Liver (tissue), 8 donors: ENCODE measurements at regions not wholly inside any gene's neighbourhood (a gene's known extent, or its start where the extent isn't known, plus 50 kb on each side); places are given as distances from the start of the nearest gene placed in this dataset.

Experiments
- DNase-seq: peaks from one replicate; pipeline ENCODE4 v3.0.0-alpha.2; 2017; ENCODE audit warnings: low spot score
- H3K27ac ChIP-seq, 2 donors: one replicate each; pipeline ENCODE4 v1.7.0; 2013; ENCODE audit warnings: inconsistent platforms in 2 of 2, low read length in 2 of 2, control low read depth in 1 of 2, low read depth in 1 of 2, mild to moderate bottlenecking in 1 of 2
- H3K27me3 ChIP-seq, 4 donors: one replicate each; pipeline versions ENCODE4 v1.6.1 to v1.7.0; 2013; ENCODE audit warnings: low read length in 3 of 4, inconsistent platforms in 1 of 4, mild to moderate bottlenecking in 1 of 4, moderate library complexity in 1 of 4; ENCODE audit not compliant: control insufficient read depth in 4 of 4, insufficient read depth in 4 of 4
- H3K36me3 ChIP-seq, 4 donors: one replicate each; pipeline versions ENCODE4 v1.6.1 to v1.7.0; 2013; ENCODE audit warnings: low read length in 3 of 4, mild to moderate bottlenecking in 3 of 4, low read depth in 1 of 4, moderate library complexity in 1 of 4; ENCODE audit not compliant: control insufficient read depth in 4 of 4, insufficient read depth in 3 of 4
- H3K4me1 ChIP-seq, 4 donors: one replicate each; pipeline versions ENCODE4 v1.6.1 to v1.7.0; 2013; ENCODE audit warnings: low read length in 3 of 4, mild to moderate bottlenecking in 3 of 4, moderate library complexity in 1 of 4; ENCODE audit not compliant: control insufficient read depth in 4 of 4, insufficient read depth in 4 of 4
- H3K4me3 ChIP-seq, 3 donors: one replicate each; pipeline versions ENCODE4 v1.6.1 to v1.7.0; 2013; ENCODE audit warnings: low read length in 3 of 3, control low read depth in 1 of 3, low read depth in 1 of 3, mild to moderate bottlenecking in 1 of 3
- H3K9ac ChIP-seq, 2 donors: one replicate each; pipeline ENCODE4 v1.7.0; 2013; ENCODE audit warnings: low read length in 2 of 2, mild to moderate bottlenecking in 2 of 2, moderate library complexity in 2 of 2, control low read depth in 1 of 2, low read depth in 1 of 2
- H3K9me3 ChIP-seq, 4 donors: one replicate each; pipeline versions ENCODE4 v1.6.1 to v1.7.0; 2013; ENCODE audit warnings: low read length in 3 of 4; ENCODE audit not compliant: control insufficient read depth in 4 of 4
- EGR1 ChIP-seq, 2 donors: IDR thresholded peaks; 2 replicates each; pipeline ENCODE4 v1.6.1; 2016 to 2018; ENCODE audit warnings: antibody characterized with exemption in 2 of 2, low read depth in 2 of 2
- FOXA1 ChIP-seq: IDR thresholded peaks from 2 replicates; pipeline ENCODE4 v1.6.1; 2016; ENCODE audit warnings: antibody characterized with exemption
- FOXA2 ChIP-seq: IDR thresholded peaks from 2 replicates; pipeline ENCODE4 v1.6.1; 2016; ENCODE audit warnings: antibody characterized with exemption
- GABPA ChIP-seq, 2 donors: IDR thresholded peaks in 1 of 2; conservative IDR thresholded peaks in 1 of 2; 2 replicates each; pipeline ENCODE4 v1.6.1; 2016; ENCODE audit warnings: antibody characterized with exemption in 2 of 2, mild to moderate bottlenecking in 1 of 2, moderate library complexity in 1 of 2
- HNF4A ChIP-seq, 2 donors: conservative IDR thresholded peaks; 2 replicates each; pipeline ENCODE4 v1.6.1; 2016; ENCODE audit warnings: antibody characterized with exemption in 2 of 2, mild to moderate bottlenecking in 2 of 2
- HNF4G ChIP-seq: IDR thresholded peaks from 2 replicates; pipeline ENCODE4 v1.6.1; 2016; ENCODE audit warnings: antibody characterized with exemption
- JUND ChIP-seq, 2 donors: IDR thresholded peaks; 2 replicates each; pipeline ENCODE4 v1.6.1; 2016; ENCODE audit warnings: antibody characterized with exemption in 2 of 2
- MAX ChIP-seq: IDR thresholded peaks from 2 replicates; pipeline ENCODE4 v1.6.1; 2016; ENCODE audit warnings: antibody characterized with exemption
- NR2F2 ChIP-seq: IDR thresholded peaks from 2 replicates; pipeline ENCODE4 v1.6.1; 2016; ENCODE audit warnings: antibody characterized with exemption
- RAD21 ChIP-seq, 2 donors: IDR thresholded peaks; 2 replicates each; pipeline ENCODE4 v1.6.1; 2016; ENCODE audit warnings: antibody characterized with exemption in 2 of 2, mild to moderate bottlenecking in 2 of 2
- RXRA ChIP-seq, 2 donors: IDR thresholded peaks; 2 replicates each; pipeline ENCODE4 v1.6.1; 2017 to 2018; ENCODE audit warnings: antibody characterized with exemption in 2 of 2, mild to moderate bottlenecking in 1 of 2
- SP1 ChIP-seq: IDR thresholded peaks from 2 replicates; pipeline ENCODE4 v1.6.1; 2018; ENCODE audit warnings: antibody characterized with exemption, mild to moderate bottlenecking
- TAF1 ChIP-seq: conservative IDR thresholded peaks from 2 replicates; pipeline ENCODE4 v1.6.1; 2016; ENCODE audit warnings: antibody characterized with exemption, mild to moderate bottlenecking
- YY1 ChIP-seq: IDR thresholded peaks from 2 replicates; pipeline ENCODE4 v1.6.1; 2016; ENCODE audit warnings: antibody characterized with exemption, mild to moderate bottlenecking
- ZBTB33 ChIP-seq: IDR thresholded peaks from 2 replicates; pipeline ENCODE4 v1.6.1; 2016; ENCODE audit warnings: antibody characterized with exemption
- WGBS: extraction: QIAGEN DNeasy Blood & Tissue Kit; methylation state at CpG from one replicate; pipeline ENCODE4 v1.1.7; 2013; 5-methylcytosine and 5-hydroxymethylcytosine counted together
- TF ChIP-seq, protein P1 (sequence below): fragments of 150-350 bp; IDR thresholded peaks from 2 replicates; pipeline ENCODE4 v1.5.1; 2017; ENCODE audit warnings: improper control_type of control experiment, low read depth, low read length; ENCODE audit not compliant: missing input control
- TF ChIP-seq, protein P2 (sequence below): IDR thresholded peaks from 2 replicates; pipeline ENCODE4 v1.6.1; 2016; ENCODE audit warnings: antibody characterized with exemption
- TF ChIP-seq, protein P3 (sequence below): IDR thresholded peaks from 2 replicates; pipeline ENCODE4 v1.6.1; 2016; ENCODE audit warnings: antibody characterized with exemption, mild to moderate bottlenecking
- donor health status: healthy.
- donor health status: healthy.
- donor health status: healthy.
- donor health status: healthy.
- donor health status: healthy.

DNA sequence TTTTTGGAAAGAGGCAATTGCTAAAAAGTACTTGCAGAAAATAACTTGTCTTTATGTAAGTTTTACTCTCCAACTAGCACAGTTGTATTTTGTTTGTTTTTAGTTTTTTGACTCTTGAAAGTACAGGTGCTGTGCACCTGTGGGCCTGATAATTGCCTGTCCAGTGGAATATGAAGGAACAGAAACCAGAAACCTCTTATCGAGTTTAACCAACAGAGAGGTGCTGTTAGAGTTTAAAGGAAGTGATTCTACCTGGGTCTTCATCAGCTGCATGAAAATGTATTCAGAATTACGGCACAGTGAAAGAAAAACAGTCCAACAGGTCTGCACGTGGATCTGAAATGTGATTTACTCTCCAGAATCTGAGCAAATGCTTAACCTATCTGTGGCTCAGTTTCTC lies 326.6 kb upstream of the POM121L12 start (continued):
- TF ChIP-seq ZBTB33 (no peak), NR2F2 (no peak), YY1 (no peak), JUND (IDR thresholded peaks at IDR 0.05) (no peak), FOXA1 (no peak), FOXA2 (no peak), HNF4G (no peak), TAF1 (no peak), HNF4A (conservative IDR thresholded peaks at IDR 0.05) (no peak)

DNA sequence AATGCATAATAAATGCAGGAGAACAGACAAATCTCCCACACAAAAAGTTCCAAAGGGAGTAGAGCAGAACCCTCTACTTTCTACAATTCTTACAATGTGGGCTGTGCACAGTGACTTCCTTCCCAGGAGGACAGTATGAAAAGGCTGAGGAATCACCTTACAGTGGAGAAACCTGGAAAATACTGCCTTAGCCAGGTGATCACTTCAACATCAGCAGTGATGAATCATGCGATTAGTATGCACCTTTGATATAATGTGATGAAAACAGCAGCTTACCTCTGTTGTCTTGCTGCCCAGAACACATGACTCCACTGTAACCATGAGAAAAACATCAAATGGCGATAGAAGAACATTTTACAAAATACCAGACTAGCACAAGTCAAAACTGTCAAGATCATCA lies 329.7 kb upstream of the POM121L12 start:
- 76% methylated on average over 2 of the region's 2 CpGs for WGBS

DNA sequence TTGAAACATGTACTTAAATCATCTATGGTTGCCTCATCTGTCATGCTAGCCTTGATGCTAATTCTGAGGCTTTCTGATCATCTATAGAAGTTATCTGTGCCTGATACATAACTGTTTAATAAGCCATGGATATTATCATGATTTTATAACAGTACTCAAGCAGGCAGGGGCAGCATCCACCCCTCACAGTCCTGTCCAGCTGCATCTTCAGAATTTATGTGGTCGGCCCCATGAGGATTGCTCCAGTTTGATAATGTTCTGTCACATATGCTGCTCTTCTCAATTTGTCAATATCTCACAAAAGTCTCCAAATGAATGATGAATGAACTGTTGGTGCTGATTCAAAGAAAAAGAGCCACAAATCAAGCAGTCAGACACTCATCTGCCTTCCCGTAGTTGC lies 335.1 kb upstream of the POM121L12 start:
- H3K27ac ChIP-seq: no peak overlapping the region
- H3K9ac ChIP-seq: no peak overlapping the region
- peaks cover 0 to 2% (median 0%) of the 10 kb centered on the region in 4 donors for H3K27me3 ChIP-seq
- H3K36me3 ChIP-seq: no peaks in the 10 kb centered on the region
- TF ChIP-seq HNF4A (conservative IDR thresholded peaks at IDR 0.05) (no peak), RXRA (IDR thresholded peaks at IDR 0.05) (no peak), JUND (IDR thresholded peaks at IDR 0.05) (no peak), FOXA2 (no peak), TAF1 (no peak), MAX (no peak), GABPA (IDR thresholded peaks at IDR 0.05 in 1 of 2, conservative IDR thresholded peaks at IDR 0.05 in 1 of 2) (no peak), ZBTB33 (no peak), SP1 (no peak), YY1 (no peak), NR2F2 (no peak), HNF4G (no peak), FOXA1 (no peak), RAD21 (IDR thresholded peaks at IDR 0.05) (no peak), EGR1 (IDR thresholded peaks at IDR 0.05; ENCODE audit: low read depth in 2 of 2) (no peak)
- TF ChIP-seq, protein P1, sequence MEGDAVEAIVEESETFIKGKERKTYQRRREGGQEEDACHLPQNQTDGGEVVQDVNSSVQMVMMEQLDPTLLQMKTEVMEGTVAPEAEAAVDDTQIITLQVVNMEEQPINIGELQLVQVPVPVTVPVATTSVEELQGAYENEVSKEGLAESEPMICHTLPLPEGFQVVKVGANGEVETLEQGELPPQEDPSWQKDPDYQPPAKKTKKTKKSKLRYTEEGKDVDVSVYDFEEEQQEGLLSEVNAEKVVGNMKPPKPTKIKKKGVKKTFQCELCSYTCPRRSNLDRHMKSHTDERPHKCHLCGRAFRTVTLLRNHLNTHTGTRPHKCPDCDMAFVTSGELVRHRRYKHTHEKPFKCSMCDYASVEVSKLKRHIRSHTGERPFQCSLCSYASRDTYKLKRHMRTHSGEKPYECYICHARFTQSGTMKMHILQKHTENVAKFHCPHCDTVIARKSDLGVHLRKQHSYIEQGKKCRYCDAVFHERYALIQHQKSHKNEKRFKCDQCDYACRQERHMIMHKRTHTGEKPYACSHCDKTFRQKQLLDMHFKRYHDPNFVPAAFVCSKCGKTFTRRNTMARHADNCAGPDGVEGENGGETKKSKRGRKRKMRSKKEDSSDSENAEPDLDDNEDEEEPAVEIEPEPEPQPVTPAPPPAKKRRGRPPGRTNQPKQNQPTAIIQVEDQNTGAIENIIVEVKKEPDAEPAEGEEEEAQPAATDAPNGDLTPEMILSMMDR: no peak
- TF ChIP-seq, protein P2, sequence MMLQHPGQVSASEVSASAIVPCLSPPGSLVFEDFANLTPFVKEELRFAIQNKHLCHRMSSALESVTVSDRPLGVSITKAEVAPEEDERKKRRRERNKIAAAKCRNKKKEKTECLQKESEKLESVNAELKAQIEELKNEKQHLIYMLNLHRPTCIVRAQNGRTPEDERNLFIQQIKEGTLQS: no peak
- TF ChIP-seq, protein P3, sequence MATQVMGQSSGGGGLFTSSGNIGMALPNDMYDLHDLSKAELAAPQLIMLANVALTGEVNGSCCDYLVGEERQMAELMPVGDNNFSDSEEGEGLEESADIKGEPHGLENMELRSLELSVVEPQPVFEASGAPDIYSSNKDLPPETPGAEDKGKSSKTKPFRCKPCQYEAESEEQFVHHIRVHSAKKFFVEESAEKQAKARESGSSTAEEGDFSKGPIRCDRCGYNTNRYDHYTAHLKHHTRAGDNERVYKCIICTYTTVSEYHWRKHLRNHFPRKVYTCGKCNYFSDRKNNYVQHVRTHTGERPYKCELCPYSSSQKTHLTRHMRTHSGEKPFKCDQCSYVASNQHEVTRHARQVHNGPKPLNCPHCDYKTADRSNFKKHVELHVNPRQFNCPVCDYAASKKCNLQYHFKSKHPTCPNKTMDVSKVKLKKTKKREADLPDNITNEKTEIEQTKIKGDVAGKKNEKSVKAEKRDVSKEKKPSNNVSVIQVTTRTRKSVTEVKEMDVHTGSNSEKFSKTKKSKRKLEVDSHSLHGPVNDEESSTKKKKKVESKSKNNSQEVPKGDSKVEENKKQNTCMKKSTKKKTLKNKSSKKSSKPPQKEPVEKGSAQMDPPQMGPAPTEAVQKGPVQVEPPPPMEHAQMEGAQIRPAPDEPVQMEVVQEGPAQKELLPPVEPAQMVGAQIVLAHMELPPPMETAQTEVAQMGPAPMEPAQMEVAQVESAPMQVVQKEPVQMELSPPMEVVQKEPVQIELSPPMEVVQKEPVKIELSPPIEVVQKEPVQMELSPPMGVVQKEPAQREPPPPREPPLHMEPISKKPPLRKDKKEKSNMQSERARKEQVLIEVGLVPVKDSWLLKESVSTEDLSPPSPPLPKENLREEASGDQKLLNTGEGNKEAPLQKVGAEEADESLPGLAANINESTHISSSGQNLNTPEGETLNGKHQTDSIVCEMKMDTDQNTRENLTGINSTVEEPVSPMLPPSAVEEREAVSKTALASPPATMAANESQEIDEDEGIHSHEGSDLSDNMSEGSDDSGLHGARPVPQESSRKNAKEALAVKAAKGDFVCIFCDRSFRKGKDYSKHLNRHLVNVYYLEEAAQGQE: no peak
- H3K4me1 ChIP-seq: no peaks in the 10 kb centered on the region
- H3K9me3 ChIP-seq: no peaks in the 10 kb centered on the region
- WGBS: 70% methylated on average over 2 of the region's 2 CpGs
- H3K4me3 ChIP-seq: no peak overlapping the region
- DNase-seq: no peak

More for the DNA sequence above, 329.7 kb upstream of the POM121L12 start:
- Histone ChIP-seq H3K9ac (no peak overlapping the region), H3K27me3 (no peaks in the 10 kb centered on the region), H3K27ac (no peak overlapping the region), H3K36me3 (no peaks in the 10 kb centered on the region), H3K9me3 (peaks cover 0 to 3% (median 0%) of the 10 kb centered on the region in 4 donors), H3K4me3 (no peak overlapping the region), H3K4me1 (no peaks in the 10 kb centered on the region)
- TF ChIP-seq MAX (no peak), RAD21 (IDR thresholded peaks at IDR 0.05) (no peak)
- no peak for DNase-seq
